Upper lobe of right lung (tissue), 1 donor: ENCODE measurements at regions not wholly inside any gene's neighbourhood (a gene's known extent, or its start where the extent isn't known, plus 50 kb on each side); places are given as distances from the start of the nearest gene placed in this dataset.
"Not testable (repeated sequence)": the region's sequence is repeated elsewhere in the genome, so short reads cannot be mapped to it uniquely, and the experiment has no call there.

Experiments used
- ATAC-seq: fragments of 200-7000 bp; cut with Tn5 transposase; one replicate; pipeline ENCODE4 v1.9.1; 2020; ENCODE audit warnings: mild to moderate bottlenecking, moderate library complexity
- DNase-seq: peaks from one replicate; pipeline ENCODE4 v3.0.0-alpha.2; 2020
- H3K27ac ChIP-seq: fragments of 200-600 bp; one replicate; pipeline ENCODE4 v1.8.0; 2022
- H3K27me3 ChIP-seq: fragments of 200-600 bp; one replicate; pipeline ENCODE4 v1.8.0; 2022; ENCODE audit warnings: mild to moderate bottlenecking
- H3K36me3 ChIP-seq: fragments of 200-600 bp; one replicate; pipeline ENCODE4 v1.8.0; 2022
- H3K4me1 ChIP-seq: fragments of 200-600 bp; one replicate; pipeline ENCODE4 v1.8.0; 2022
- H3K4me3 ChIP-seq: fragments of 200-600 bp; one replicate; pipeline ENCODE4 v1.8.0; 2022; ENCODE audit warnings: mild to moderate bottlenecking
- H3K9me3 ChIP-seq: fragments of 200-600 bp; one replicate; pipeline ENCODE4 v1.8.0; 2022
- CTCF ChIP-seq: fragments of 200-600 bp; IDR thresholded peaks from one replicate; pipeline ENCODE4 v1.8.0; 2022; ENCODE audit warnings: antibody characterized with exemption
- intact Hi-C: fragments of 100-400 bp; cut with DNase I; formaldehyde crosslinking; loops from one replicate; pipeline ENCODE4 v1.11.0; 2022
- donor health status: DM: no; HTN: yes; CAD: no; lungs with severe emphysema.

DNA sequence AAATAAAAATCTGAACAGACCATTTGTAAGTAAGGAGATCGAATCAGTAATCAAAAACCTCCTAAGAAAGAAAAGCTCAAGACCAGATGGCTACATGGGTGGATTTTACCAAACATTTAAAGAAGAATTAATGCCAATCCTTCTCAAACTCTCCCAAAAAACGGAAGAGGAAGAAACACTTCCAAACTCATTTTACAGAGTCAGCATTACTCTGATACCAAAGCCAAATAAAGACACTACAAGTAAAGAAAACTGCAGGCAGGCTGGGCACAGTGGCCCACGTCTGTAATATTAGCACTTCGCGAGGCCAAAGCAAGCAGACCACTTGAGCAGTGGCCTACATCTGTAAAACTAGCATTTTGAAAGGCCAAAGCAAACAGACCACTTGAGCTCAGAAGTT, 159.8 kb downstream of the DPY19L2 start:
- intact Hi-C loops = no loop called here
- ATAC-seq = no peak
- TF ChIP-seq CTCF = no peak

DNA sequence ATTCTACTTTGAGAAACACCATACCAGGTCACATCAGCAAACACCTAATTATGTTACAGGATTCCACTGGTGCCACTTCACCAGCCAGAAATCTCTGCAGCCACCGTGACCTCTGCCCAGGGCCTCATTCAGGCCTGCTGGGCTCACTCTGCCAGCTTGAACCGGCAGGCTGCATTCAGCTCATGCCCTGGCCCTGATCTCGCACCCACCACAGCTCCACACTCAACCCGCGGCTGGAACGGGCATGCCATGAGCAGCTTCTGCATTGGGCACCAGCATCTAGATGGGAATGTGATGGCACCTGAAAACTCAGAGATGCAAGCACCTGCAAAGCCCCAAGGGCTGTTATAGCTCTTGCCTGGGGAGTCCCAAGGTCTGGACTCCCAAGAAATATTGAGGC, 168.7 kb downstream of the DPY19L2 start:
- DNase-seq (no peak), ATAC-seq (peak; percentile 9)
- H3K4me1 ChIP-seq = no peaks in the 10 kb centered on the region
- no peaks in the 10 kb centered on the region for H3K9me3 ChIP-seq
- H3K27me3 ChIP-seq = no peaks in the 10 kb centered on the region
- H3K27ac ChIP-seq = no peak overlapping the region
- intact Hi-C loops = no loop called here
- no peaks in the 10 kb centered on the region for H3K36me3 ChIP-seq
- TF ChIP-seq CTCF = no peak
- no peak overlapping the region for H3K4me3 ChIP-seq

More for the DNA sequence above, 159.8 kb downstream of the DPY19L2 start:
- no peak for DNase-seq
- Histone ChIP-seq H3K36me3 (no peaks in the 10 kb centered on the region), H3K4me1 (no peaks in the 10 kb centered on the region), H3K27me3 (no peaks in the 10 kb centered on the region), H3K4me3 (no peak overlapping the region), H3K9me3 (no peaks in the 10 kb centered on the region), H3K27ac (no peak overlapping the region)

DNA sequence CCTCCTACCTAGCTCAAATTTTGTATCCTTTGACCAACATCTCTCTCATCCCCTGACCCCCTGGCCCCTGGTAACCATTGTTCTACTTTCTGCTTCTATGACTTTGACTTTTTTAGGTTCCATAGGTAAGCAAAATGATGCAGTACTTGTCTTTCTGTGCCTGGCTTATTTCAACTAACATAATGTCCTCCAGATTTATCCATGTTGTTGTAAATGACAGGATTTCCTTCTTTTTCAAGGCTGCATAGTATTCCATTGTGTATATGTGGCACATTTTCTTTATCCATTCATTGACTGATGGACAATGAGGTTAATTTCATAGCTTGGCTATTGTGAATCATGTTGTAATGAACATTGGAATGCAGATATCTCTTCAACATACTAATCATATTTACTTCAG, 170.1 kb downstream of the DPY19L2 start:
- intact Hi-C loops = no loop called here
- Histone ChIP-seq H3K27me3 (no peaks in the 10 kb centered on the region), H3K4me1 (no peaks in the 10 kb centered on the region), H3K36me3 (no peaks in the 10 kb centered on the region), H3K27ac (no peak overlapping the region), H3K4me3 (no peak overlapping the region), H3K9me3 (no peaks in the 10 kb centered on the region)
- TF ChIP-seq CTCF = no peak
- ATAC-seq = no peak
- DNase-seq = no peak

GRCh38 chr12:63496654-63497053, 171.6 kb downstream of the DPY19L2 start:
- ATAC-seq = no peak
- DNase-seq = no peak
- Histone ChIP-seq H3K4me3 (no peak overlapping the region), H3K9me3 (no peaks in the 10 kb centered on the region), H3K27me3 (no peaks in the 10 kb centered on the region), H3K27ac (no peak overlapping the region), H3K4me1 (no peaks in the 10 kb centered on the region), H3K36me3 (no peaks in the 10 kb centered on the region)
- intact Hi-C loops = no loop called here
- no peak for TF ChIP-seq CTCF

DNA sequence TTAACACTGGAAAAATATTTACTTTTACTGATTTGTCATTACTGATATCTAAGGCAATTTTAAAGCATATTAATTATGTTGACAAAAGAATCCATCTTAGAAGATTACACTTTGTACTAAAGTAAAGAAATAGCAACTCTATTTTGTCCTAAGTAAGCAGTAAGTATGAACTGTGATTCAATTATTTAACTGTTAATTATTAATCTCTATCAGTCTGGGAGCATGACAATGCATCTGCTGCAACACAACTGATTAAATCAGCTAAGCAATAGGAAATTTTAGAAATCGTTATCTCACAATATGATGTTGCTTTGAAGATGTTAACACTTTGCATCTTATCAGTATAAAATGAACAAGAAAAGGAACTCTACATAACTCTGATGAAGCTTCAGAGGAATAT, 172.3 kb downstream of the DPY19L2 start:
- no peaks in the 10 kb centered on the region for H3K9me3 ChIP-seq
- no peaks in the 10 kb centered on the region for H3K27me3 ChIP-seq
- intact Hi-C loops = no loop called here
- ATAC-seq = no peak
- no peaks in the 10 kb centered on the region for H3K4me1 ChIP-seq
- no peak for TF ChIP-seq CTCF
- no peaks in the 10 kb centered on the region for H3K36me3 ChIP-seq
- no peak overlapping the region for H3K4me3 ChIP-seq
- no peak overlapping the region for H3K27ac ChIP-seq
- DNase-seq = no peak

GRCh38 chr12:63493357-63493756, 174.9 kb downstream of the DPY19L2 start:
- intact Hi-C loops, DNase-seq, H3K27me3 ChIP-seq, ATAC-seq, H3K36me3 ChIP-seq, H3K9me3 ChIP-seq, H3K4me3 ChIP-seq, H3K27ac ChIP-seq, H3K4me1 ChIP-seq: not testable (repeated sequence)
